ES-I3 (cell line): ENCODE measurements at regions not wholly inside any gene's neighbourhood (a gene's known extent, or its start where the extent isn't known, plus 50 kb on each side); places are given as distances from the start of the nearest gene placed in this dataset.

Experiments
- H3K36me3 ChIP-seq: 2 replicates; pipeline ENCODE4 v1.6.1; 2013; ENCODE audit warnings: mild to moderate bottlenecking, low read length, control low read depth, moderate library complexity; ENCODE audit not compliant: insufficient read depth
- H3K4me1 ChIP-seq: 2 replicates; pipeline ENCODE4 v1.6.1; 2013; ENCODE audit warnings: mild to moderate bottlenecking, control low read depth, low read length; ENCODE audit not compliant: insufficient read depth
- H3K9ac ChIP-seq: 2 replicates; pipeline ENCODE4 v1.6.1; 2013; ENCODE audit warnings: low read depth, mild to moderate bottlenecking, low read length, moderate library complexity
- H3K9me3 ChIP-seq: 2 replicates; pipeline ENCODE4 v1.6.1; 2013; ENCODE audit warnings: mild to moderate bottlenecking, low read length, moderate library complexity; ENCODE audit not compliant: control insufficient read depth, insufficient read depth

DNA sequence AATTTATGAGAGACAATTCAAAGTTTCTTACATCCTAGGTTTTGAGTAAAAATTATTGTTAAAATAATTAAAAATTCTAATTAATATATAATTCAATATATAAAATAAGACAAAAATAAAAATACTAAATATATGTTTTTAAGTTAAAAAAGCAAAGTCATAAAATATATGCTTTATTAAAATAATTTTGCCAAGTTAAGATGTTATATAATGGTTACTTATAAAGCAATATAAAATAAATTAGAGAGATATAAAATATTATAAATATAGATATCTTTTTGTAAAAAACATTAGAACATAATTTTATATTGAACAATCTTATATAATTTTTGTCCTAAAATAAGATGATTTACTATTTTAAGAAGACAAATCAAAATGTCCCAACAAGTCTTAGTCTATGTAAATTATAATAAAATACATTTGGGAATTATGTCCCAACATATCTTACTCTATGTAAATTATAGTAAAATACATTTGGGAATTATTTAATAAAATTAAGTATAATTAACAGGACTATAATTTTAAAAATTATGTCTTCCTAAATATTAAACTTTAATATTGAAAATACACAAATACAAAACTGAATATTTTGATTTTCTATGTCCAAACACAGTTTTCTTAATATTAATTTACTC lies 67.7 kb upstream of the TOP3B start:
- H3K9ac ChIP-seq: no peak overlapping the region

DNA sequence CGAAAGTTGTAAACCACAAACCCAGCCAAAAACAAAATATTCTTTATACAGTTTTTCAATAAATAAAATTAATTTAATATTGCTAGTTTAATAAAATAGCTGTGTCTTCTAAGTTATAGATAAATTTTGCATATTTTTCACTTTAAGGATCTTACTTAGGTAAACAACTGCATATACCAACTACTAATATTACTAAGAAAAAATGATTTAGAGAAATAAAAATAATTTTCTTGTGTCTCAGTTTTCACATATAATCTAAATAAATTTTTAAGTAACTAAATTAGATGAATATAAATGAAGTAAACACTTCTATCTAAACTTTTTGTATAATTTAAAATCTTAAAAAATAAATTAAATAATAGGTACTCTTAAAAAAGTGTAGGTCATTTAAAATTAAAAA lies 67.1 kb upstream of the TOP3B start:
- Histone ChIP-seq H3K9me3 (no peaks in the 10 kb centered on the region), H3K4me1 (no peaks in the 10 kb centered on the region), H3K9ac (no peak overlapping the region), H3K36me3 (no peaks in the 10 kb centered on the region)

More for the DNA sequence above, 67.7 kb upstream of the TOP3B start:
- H3K9me3 ChIP-seq: no peaks in the 10 kb centered on the region
- H3K4me1 ChIP-seq: no peaks in the 10 kb centered on the region
- H3K36me3 ChIP-seq: no peaks in the 10 kb centered on the region

- H3K36me3 ChIP-seq: no peaks in the 10 kb centered on the region
- H3K4me1 ChIP-seq: no peaks in the 10 kb centered on the region
- H3K9ac ChIP-seq: no peak overlapping the region
Observed at GRCh38 chr22:22048981-22049531, 66.5 kb upstream of the TOP3B start.

GRCh38 chr22:22048318-22048942 lies 65.8 kb upstream of the TOP3B start:
- no peaks in the 10 kb centered on the region for H3K36me3 ChIP-seq
- no peak overlapping the region for H3K9ac ChIP-seq
- H3K9me3 ChIP-seq: no peaks in the 10 kb centered on the region
- no peaks in the 10 kb centered on the region for H3K4me1 ChIP-seq

More at GRCh38 chr22:22048981-22049531, 66.5 kb upstream of the TOP3B start:
- no peaks in the 10 kb centered on the region for H3K9me3 ChIP-seq

DNA sequence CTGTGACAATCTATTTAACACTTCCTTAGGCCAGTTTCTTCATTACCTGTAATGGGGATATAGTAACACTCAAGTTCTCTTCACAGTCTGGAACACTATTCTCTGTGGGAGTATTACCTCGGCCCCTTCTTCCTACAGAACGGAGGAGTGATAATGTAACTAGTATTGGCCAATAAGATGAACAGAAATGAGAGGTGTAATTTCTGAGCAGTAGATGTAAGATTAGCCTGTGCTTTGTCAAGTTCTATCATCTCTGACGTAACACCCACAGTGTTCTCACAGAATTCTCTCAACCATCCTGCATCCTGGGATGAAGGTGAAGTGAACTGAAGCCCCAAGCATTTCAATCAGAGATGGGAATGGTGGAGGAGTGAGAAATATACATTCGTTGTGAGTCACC lies 65.2 kb upstream of the TOP3B start:
- no peaks in the 10 kb centered on the region for H3K4me1 ChIP-seq
- no peak overlapping the region for H3K9ac ChIP-seq

DNA sequence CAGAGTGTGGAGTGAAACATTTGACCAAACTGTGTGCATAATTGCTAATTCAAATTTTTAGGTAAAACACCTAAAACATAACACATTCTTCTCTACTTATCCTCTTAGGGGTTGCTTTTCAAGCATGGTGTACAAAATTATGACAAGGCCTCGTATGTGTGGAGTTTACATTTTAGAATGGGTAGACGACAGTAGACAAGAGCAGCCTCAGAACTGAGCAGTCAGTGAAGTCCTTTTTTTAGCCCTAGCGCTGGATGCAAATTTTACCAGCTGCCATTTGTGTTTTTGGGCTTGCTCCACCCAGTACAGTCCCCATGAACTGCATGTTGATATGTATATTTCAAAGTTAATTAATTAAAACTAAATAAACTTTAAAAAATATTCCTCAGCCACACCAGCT lies 64.7 kb upstream of the TOP3B start:
- no peaks in the 10 kb centered on the region for H3K4me1 ChIP-seq
- no peak overlapping the region for H3K9ac ChIP-seq
- no peaks in the 10 kb centered on the region for H3K36me3 ChIP-seq
- H3K9me3 ChIP-seq: no peaks in the 10 kb centered on the region

More for the DNA sequence above, 65.2 kb upstream of the TOP3B start:
- Histone ChIP-seq H3K9me3 (no peaks in the 10 kb centered on the region), H3K36me3 (no peaks in the 10 kb centered on the region)

GRCh38 chr22:22046370-22046769 lies 63.8 kb upstream of the TOP3B start:
- H3K36me3 ChIP-seq: no peaks in the 10 kb centered on the region
- no peak overlapping the region for H3K9ac ChIP-seq
- H3K9me3 ChIP-seq: no peaks in the 10 kb centered on the region
- H3K4me1 ChIP-seq: no peaks in the 10 kb centered on the region

GRCh38 chr22:22045571-22046335 lies 63.2 kb upstream of the TOP3B start:
- no peaks in the 10 kb centered on the region for H3K4me1 ChIP-seq
- H3K9me3 ChIP-seq: no peaks in the 10 kb centered on the region
- H3K36me3 ChIP-seq: no peaks in the 10 kb centered on the region
- H3K9ac ChIP-seq: no peak overlapping the region

DNA sequence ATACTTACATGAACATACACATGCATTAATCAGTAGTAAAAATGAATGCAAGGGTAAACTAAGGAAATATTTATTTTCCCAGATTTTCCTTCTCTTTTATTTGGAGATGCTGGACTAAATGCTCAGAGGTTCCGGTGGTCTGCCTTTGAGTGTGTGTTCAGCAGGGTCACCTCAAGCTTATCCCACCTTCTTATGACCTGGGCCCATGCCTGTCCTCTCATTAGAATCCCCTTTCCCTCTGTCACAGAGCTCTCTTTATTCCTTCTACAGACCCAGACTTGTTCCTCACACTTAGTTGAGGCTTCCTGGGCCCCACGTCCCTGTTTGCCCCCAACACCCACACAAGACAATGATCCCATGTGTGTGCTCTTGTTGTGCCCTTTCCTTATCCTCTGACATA lies 61.6 kb upstream of the TOP3B start:
- Histone ChIP-seq H3K9me3 (no peaks in the 10 kb centered on the region), H3K36me3 (no peaks in the 10 kb centered on the region), H3K9ac (no peak overlapping the region), H3K4me1 (no peaks in the 10 kb centered on the region)

DNA sequence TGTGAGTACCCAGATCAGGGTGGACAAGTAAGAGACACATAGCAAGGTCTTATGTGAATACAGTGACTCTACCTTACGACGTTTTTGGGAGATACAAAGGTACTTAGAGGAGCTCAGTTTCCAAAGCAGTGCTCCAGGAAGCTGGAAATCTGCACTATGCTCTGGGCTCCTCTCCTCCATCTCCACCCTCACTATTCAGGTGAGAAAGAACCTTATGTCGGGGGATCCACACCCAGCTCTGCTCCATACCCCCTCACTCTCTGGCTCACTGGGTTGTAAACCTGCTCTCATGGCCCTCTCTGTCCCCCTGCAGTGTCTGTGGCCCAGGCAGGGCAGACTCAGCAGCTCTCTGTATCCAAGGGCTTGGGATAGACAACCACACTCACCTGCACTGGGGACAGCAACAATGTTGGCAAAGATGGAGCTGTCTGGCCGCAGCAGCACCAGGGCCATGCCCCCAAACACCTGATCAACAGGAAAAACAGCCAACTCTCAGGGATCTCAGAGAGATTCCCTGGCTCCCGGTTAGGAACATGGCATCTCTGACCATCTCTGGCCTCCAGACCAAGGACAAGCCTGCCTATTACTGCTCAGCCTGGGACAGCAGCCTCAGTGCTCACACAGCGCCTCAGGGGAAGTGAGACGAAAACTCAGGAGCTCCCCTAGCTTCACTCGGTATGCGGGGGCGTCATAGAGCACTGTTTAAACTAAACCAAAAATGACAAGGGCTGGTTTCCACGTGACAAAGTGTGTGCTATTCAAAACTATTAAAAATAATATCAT lies 60.9 kb upstream of the TOP3B start:
- Histone ChIP-seq H3K9me3 (no peaks in the 10 kb centered on the region), H3K4me1 (no peaks in the 10 kb centered on the region), H3K36me3 (no peaks in the 10 kb centered on the region), H3K9ac (no peak overlapping the region)

GRCh38 chr22:22042599-22043295 lies 60.2 kb upstream of the TOP3B start:
- H3K36me3 ChIP-seq: no peaks in the 10 kb centered on the region
- H3K9ac ChIP-seq: no peak overlapping the region
- H3K4me1 ChIP-seq: no peaks in the 10 kb centered on the region
- no peaks in the 10 kb centered on the region for H3K9me3 ChIP-seq

GRCh38 chr22:22042009-22042408 lies 59.4 kb upstream of the TOP3B start:
- Histone ChIP-seq H3K36me3 (no peaks in the 10 kb centered on the region), H3K4me1 (no peaks in the 10 kb centered on the region), H3K9me3 (no peaks in the 10 kb centered on the region), H3K9ac (no peak overlapping the region)

DNA sequence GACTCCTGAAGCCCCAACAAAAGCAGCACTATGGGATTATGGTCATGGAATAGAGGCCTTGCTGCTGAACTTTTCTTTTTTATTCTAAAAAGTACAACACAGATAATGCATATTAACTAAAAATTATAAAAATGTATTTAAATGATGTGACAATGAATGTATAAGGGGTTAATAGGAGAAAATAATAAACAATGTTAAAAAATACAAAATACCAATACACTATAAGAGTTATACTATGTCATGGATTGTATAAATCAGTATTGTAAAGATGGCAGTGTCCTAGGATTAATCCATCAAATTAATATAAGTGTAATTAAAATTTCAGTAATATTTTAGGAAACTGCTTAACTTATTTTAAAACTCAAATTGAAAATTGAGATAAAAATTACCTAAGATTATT lies 58.3 kb upstream of the TOP3B start:
- Histone ChIP-seq H3K9me3 (no peaks in the 10 kb centered on the region), H3K9ac (no peak overlapping the region), H3K36me3 (no peaks in the 10 kb centered on the region), H3K4me1 (no peaks in the 10 kb centered on the region)

DNA sequence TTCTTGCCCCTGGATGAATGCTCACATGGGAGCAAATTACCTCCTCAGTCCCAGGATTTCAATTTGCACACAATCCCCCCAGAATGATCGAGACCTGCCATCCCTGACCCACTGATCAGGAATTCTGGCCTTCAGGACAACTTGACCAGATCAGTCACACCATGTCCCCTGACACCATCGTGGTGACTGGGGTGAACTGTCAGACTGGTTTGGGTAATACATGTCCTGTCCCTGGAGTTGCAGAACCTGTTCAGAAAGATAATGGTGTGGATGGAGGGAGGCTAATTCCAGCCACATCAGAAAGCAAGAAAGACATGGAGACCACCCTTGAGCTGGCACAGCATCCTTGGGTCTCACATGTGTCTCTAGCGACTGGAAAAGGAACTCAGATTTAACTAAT lies 57.9 kb upstream of the TOP3B start:
- no peaks in the 10 kb centered on the region for H3K4me1 ChIP-seq

More for the DNA sequence above, 57.9 kb upstream of the TOP3B start:
- no peaks in the 10 kb centered on the region for H3K9me3 ChIP-seq
- no peak overlapping the region for H3K9ac ChIP-seq
- H3K36me3 ChIP-seq: no peaks in the 10 kb centered on the region
